ENCODE measurements at regions not wholly inside any gene's neighbourhood (a gene's known extent, or its start where the extent isn't known, plus 50 kb on each side); places are given as distances from the start of the nearest gene placed in this dataset.

DNA sequence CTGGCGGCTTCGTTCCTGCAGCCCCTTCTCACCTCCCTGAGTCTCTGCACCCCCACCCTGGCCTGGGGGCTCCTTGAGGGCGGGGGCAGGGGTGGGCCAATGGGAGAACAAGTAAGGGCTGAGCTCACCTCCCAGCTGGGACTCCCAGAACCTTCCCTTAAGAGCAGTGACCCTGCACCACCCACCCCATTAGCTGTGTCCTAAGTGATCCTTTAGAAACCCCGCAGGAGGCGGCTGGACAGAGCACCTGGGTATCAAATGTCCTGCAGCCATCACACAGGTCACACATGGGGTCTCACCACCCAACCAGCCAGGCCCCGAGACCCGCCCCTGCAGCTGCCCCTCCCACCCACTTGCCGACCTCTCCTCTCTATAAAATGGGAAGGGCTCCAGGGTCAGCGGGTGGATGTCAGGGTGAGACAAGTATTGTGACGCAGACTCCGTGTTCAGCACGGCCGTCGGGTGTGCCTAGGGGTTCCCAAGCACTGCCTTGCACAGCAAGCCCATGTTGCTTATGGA, 151.2 kb upstream of the C14orf180 start:
- ChIA-PET CTCF (no interaction called here), POLR2A (no interaction called here)
- no peak for TF ChIP-seq BHLHE40 (IDR thresholded peaks at IDR 0.05; ENCODE audit: borderline replicate concordance)
- no peak for TF ChIP-seq ARNT (IDR thresholded peaks at IDR 0.05)
- no peak for TF ChIP-seq SUZ12 (IDR thresholded peaks at IDR 0.05)
- no peak for TF ChIP-seq ELF4 (IDR thresholded peaks at IDR 0.05)
- no peak for TF ChIP-seq LEF1 (IDR thresholded peaks at IDR 0.05; ENCODE audit: borderline replicate concordance)
- TF ChIP-seq ZNF384 (IDR thresholded peaks at IDR 0.05) = no peak
- TF ChIP-seq FOXK2 (IDR thresholded peaks at IDR 0.05) = no peak
- TF ChIP-seq TARDBP (IDR thresholded peaks at IDR 0.05) = no peak
- no peak for TF ChIP-seq FOXA1 (IDR thresholded peaks at IDR 0.05)
- TF ChIP-seq NFRKB (IDR thresholded peaks at IDR 0.05) = no peak
- TF ChIP-seq, protein P1, sequence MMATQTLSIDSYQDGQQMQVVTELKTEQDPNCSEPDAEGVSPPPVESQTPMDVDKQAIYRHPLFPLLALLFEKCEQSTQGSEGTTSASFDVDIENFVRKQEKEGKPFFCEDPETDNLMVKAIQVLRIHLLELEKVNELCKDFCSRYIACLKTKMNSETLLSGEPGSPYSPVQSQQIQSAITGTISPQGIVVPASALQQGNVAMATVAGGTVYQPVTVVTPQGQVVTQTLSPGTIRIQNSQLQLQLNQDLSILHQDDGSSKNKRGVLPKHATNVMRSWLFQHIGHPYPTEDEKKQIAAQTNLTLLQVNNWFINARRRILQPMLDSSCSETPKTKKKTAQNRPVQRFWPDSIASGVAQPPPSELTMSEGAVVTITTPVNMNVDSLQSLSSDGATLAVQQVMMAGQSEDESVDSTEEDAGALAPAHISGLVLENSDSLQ (IDR thresholded peaks at IDR 0.05) = no peak
- no peak for TF ChIP-seq CTBP1 (IDR thresholded peaks at IDR 0.05; ENCODE audit: borderline replicate concordance)
- no peak for TF ChIP-seq SP1 (IDR thresholded peaks at IDR 0.05)
- TF ChIP-seq FOXM1 (IDR thresholded peaks at IDR 0.05; ENCODE audit: borderline replicate concordance) = no peak
- no peak for TF ChIP-seq HDGF (IDR thresholded peaks at IDR 0.05; ENCODE audit: borderline replicate concordance)
- DNase-seq (ENCODE audit: extremely low spot score) = no peak

- DNase-seq (ENCODE audit: extremely low spot score) = no peak
- ChIA-PET CTCF (no interaction called here), POLR2A (no interaction called here)
- TF ChIP-seq ARNT (IDR thresholded peaks at IDR 0.05) (no peak), HDGF (IDR thresholded peaks at IDR 0.05; ENCODE audit: borderline replicate concordance) (no peak), FOXK2 (IDR thresholded peaks at IDR 0.05) (no peak), ZNF384 (IDR thresholded peaks at IDR 0.05) (no peak), FOXA1 (IDR thresholded peaks at IDR 0.05) (no peak), BHLHE40 (IDR thresholded peaks at IDR 0.05; ENCODE audit: borderline replicate concordance) (no peak), ELF4 (IDR thresholded peaks at IDR 0.05) (no peak), CTBP1 (IDR thresholded peaks at IDR 0.05; ENCODE audit: borderline replicate concordance) (no peak)
These were observed 150.7 kb upstream of the C14orf180 start for GRCh38 chr14:104428860-104429259.

- no peak for DNase-seq (ENCODE audit: extremely low spot score)
- ChIA-PET POLR2A (no interaction called here), CTCF (no interaction called here)
- TF ChIP-seq FOXM1 (IDR thresholded peaks at IDR 0.05; ENCODE audit: borderline replicate concordance) = no peak
- no peak for TF ChIP-seq ELF4 (IDR thresholded peaks at IDR 0.05)
- TF ChIP-seq SP1 (IDR thresholded peaks at IDR 0.05) = no peak
- TF ChIP-seq CTBP1 (IDR thresholded peaks at IDR 0.05; ENCODE audit: borderline replicate concordance) = no peak
- TF ChIP-seq SUZ12 (IDR thresholded peaks at IDR 0.05) = no peak
- no peak for TF ChIP-seq FOXK2 (IDR thresholded peaks at IDR 0.05)
- no peak for TF ChIP-seq NFRKB (IDR thresholded peaks at IDR 0.05)
These were observed 150.2 kb upstream of the C14orf180 start for GRCh38 chr14:104429291-104429861.

DNA sequence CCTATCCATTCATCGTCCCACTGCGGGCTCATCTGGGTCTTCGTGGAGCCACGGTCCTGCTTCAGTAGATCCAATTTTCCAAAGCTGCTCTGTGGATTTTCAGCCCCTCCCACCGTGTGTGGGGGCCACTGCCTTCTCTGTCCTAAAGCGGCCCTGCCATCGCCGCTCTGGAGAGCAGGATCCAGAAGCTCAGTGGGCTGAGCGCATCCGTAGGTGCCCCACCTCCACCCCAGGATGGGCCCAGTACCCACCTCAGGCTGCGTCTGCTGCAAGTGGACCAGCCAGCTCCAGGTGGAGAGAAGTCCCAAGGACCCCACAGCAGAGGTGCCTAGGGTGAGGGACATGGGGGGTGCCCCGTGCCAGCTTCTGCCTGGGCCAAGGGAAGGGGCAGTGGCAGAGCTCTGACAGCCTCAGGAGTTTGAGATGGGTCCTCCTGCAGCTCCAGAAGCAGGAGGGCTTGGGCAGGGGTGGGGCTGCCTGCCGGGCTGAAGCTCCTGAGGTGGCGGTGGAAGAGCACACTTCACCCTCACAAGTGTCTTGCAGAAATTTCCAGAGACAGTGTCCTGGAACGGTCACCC, 148.1 kb upstream of the C14orf180 start:
- CTCF ChIA-PET = no interaction called here
- DNase-seq (ENCODE audit: extremely low spot score) = no peak
- POLR2A ChIA-PET = no interaction called here
- TF ChIP-seq HDGF (IDR thresholded peaks at IDR 0.05; ENCODE audit: borderline replicate concordance) (no peak), FOXA1 (IDR thresholded peaks at IDR 0.05) (no peak), FOXK2 (IDR thresholded peaks at IDR 0.05) (no peak), NFRKB (IDR thresholded peaks at IDR 0.05) (no peak), ELF4 (IDR thresholded peaks at IDR 0.05) (no peak), FOXM1 (IDR thresholded peaks at IDR 0.05; ENCODE audit: borderline replicate concordance) (no peak), BHLHE40 (IDR thresholded peaks at IDR 0.05; ENCODE audit: borderline replicate concordance) (no peak), SP1 (IDR thresholded peaks at IDR 0.05) (no peak), L3MBTL2 (conservative IDR thresholded peaks at IDR 0.05) (no peak), SUZ12 (IDR thresholded peaks at IDR 0.05) (no peak), TARDBP (IDR thresholded peaks at IDR 0.05) (no peak), ZNF384 (IDR thresholded peaks at IDR 0.05) (no peak), LEF1 (IDR thresholded peaks at IDR 0.05; ENCODE audit: borderline replicate concordance) (no peak), CTBP1 (IDR thresholded peaks at IDR 0.05; ENCODE audit: borderline replicate concordance) (no peak), ARNT (IDR thresholded peaks at IDR 0.05) (no peak)
- TF ChIP-seq, protein P1 (IDR thresholded peaks at IDR 0.05) = no peak

DNA sequence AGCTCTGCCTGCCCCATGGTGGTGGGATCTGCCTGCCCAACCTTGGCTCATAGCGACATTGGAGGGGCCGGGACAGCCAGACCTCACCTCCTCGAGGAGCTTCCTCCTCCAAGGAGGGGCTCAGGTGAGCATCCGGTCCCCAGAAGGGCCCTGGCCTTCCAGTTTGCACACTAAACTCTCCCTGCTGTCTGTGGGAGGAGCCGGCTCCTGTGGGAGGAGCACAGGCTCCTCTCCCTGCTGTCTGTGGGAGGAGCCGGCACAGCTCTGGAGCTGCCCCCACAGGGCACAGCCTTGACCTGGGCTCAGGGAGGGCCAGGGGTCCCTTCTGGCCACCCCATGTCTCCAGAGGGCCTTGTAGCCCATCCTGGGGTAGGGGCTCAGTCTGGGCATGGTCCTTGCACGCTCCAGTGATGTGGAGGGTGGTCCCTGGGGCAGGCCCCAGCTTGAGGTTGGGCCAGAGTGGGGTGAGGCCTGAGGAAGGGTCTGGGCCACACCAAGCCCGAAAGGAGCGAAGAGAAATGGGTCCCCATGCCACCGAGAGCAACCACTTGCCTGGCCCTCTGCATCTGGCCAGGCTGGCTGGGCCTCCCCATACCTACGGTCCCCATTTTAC, 147.5 kb upstream of the C14orf180 start:
- DNase-seq (ENCODE audit: extremely low spot score) = no peak
- POLR2A ChIA-PET = no interaction called here
- CTCF ChIA-PET = no interaction called here
- TF ChIP-seq TARDBP (IDR thresholded peaks at IDR 0.05) = no peak
- no peak for TF ChIP-seq L3MBTL2 (conservative IDR thresholded peaks at IDR 0.05)
- TF ChIP-seq CTBP1 (IDR thresholded peaks at IDR 0.05; ENCODE audit: borderline replicate concordance) = no peak
- no peak for TF ChIP-seq FOXK2 (IDR thresholded peaks at IDR 0.05)
- no peak for TF ChIP-seq ZNF384 (IDR thresholded peaks at IDR 0.05)
- TF ChIP-seq SUZ12 (IDR thresholded peaks at IDR 0.05) = no peak
- TF ChIP-seq FOXM1 (IDR thresholded peaks at IDR 0.05; ENCODE audit: borderline replicate concordance) = no peak
- TF ChIP-seq ELF4 (IDR thresholded peaks at IDR 0.05) = no peak
- no peak for TF ChIP-seq SP1 (IDR thresholded peaks at IDR 0.05)
- TF ChIP-seq ARNT (IDR thresholded peaks at IDR 0.05) = no peak
- TF ChIP-seq LEF1 (IDR thresholded peaks at IDR 0.05; ENCODE audit: borderline replicate concordance) = no peak
- no peak for TF ChIP-seq BHLHE40 (IDR thresholded peaks at IDR 0.05; ENCODE audit: borderline replicate concordance)
- TF ChIP-seq, protein P1 (IDR thresholded peaks at IDR 0.05) = no peak
- TF ChIP-seq NFRKB (IDR thresholded peaks at IDR 0.05) = no peak
- no peak for TF ChIP-seq FOXA1 (IDR thresholded peaks at IDR 0.05)
- no peak for TF ChIP-seq HDGF (IDR thresholded peaks at IDR 0.05; ENCODE audit: borderline replicate concordance)

All from HEK293T (cell line).